Left lung (tissue), 4 donors: ENCODE measurements at regions not wholly inside any gene's neighbourhood (a gene's known extent, or its start where the extent isn't known, plus 50 kb on each side); places are given as distances from the start of the nearest gene placed in this dataset.

ENCODE experiments used
- ATAC-seq: fragments of 200-7000 bp; cut with Tn5 transposase; one replicate; pipeline ENCODE4 v1.9.1; 2020; ENCODE audit warnings: moderate library complexity
- DNase-seq, 4 donors: peaks; one replicate each; pipeline ENCODE4 v3.0.0-alpha.2; 2013 to 2020
- H3K27ac ChIP-seq, 2 donors: fragments of 200-600 bp; sonication (generic) in 1 of 2; one replicate each; pipeline versions ENCODE4 v1.5.0 to v1.8.0; 2020 to 2021
- H3K27me3 ChIP-seq, 2 donors: fragments of 200-600 bp; sonication (generic) in 1 of 2; one replicate each; pipeline versions ENCODE4 v1.5.0 to v1.8.0; 2020 to 2021
- H3K36me3 ChIP-seq, 2 donors: fragments of 200-600 bp; sonication (generic) in 1 of 2; one replicate each; pipeline versions ENCODE4 v1.5.0 to v1.8.0; 2020 to 2021
- H3K4me1 ChIP-seq, 2 donors: fragments of 200-600 bp; one replicate each; pipeline ENCODE4 v1.8.0; 2021
- H3K4me3 ChIP-seq, 2 donors: fragments of 200-600 bp; sonication (generic) in 1 of 2; one replicate each; pipeline versions ENCODE4 v1.5.0 to v1.8.0; 2020 to 2021; ENCODE audit warnings: mild to moderate bottlenecking in 1 of 2
- H3K9me3 ChIP-seq, 2 donors: fragments of 200-600 bp; sonication (generic) in 1 of 2; one replicate each; pipeline versions ENCODE4 v1.5.0 to v1.8.0; 2020 to 2021
- CTCF ChIP-seq, 2 donors: fragments of 200-600 bp; sonication (generic) in 1 of 2; IDR thresholded peaks; one replicate each; pipeline versions ENCODE4 v1.5.0 to v1.8.0; 2021; ENCODE audit warnings: antibody characterized with exemption in 2 of 2
- intact Hi-C, 2 donors: fragments of 100-400 bp; cut with DNase I; formaldehyde crosslinking; loops; one replicate each; pipeline versions ENCODE4 v1.11.2 to v1.14.2; 2022
- donor health status: DM: no; HTN: yes; CAD: no.
- donor health status: DM: no; HTN: no; CAD: no.

GRCh38 chr5:110264661-110265060 lies 461.8 kb downstream of the TMEM232 start:
- DNase-seq (no peak), ATAC-seq (no peak)
- no peak overlapping the region for H3K4me3 ChIP-seq
- H3K27me3 ChIP-seq: no peaks in the 10 kb centered on the region
- intact Hi-C loops: no loop called here
- H3K27ac ChIP-seq: no peak overlapping the region
- no peaks in the 10 kb centered on the region for H3K4me1 ChIP-seq
- H3K9me3 ChIP-seq: no peaks in the 10 kb centered on the region
- no peak for TF ChIP-seq CTCF (IDR thresholded peaks at IDR 0.05)
- no peaks in the 10 kb centered on the region for H3K36me3 ChIP-seq

GRCh38 chr5:110265162-110265561 lies 461.3 kb downstream of the TMEM232 start:
- intact Hi-C loops: no loop called here
- H3K4me1 ChIP-seq: no peaks in the 10 kb centered on the region
- H3K36me3 ChIP-seq: no peaks in the 10 kb centered on the region
- no peak for ATAC-seq
- H3K4me3 ChIP-seq: no peak overlapping the region
- no peak for TF ChIP-seq CTCF (IDR thresholded peaks at IDR 0.05)
- no peak for DNase-seq
- no peak overlapping the region for H3K27ac ChIP-seq
- no peaks in the 10 kb centered on the region for H3K27me3 ChIP-seq
- no peaks in the 10 kb centered on the region for H3K9me3 ChIP-seq

- H3K4me1 ChIP-seq: no peaks in the 10 kb centered on the region
- no peak overlapping the region for H3K27ac ChIP-seq
- ATAC-seq (no peak), DNase-seq (no peak)
- no peak overlapping the region for H3K4me3 ChIP-seq
- no peaks in the 10 kb centered on the region for H3K27me3 ChIP-seq
- H3K36me3 ChIP-seq: no peaks in the 10 kb centered on the region
- intact Hi-C loops: no loop called here
- no peaks in the 10 kb centered on the region for H3K9me3 ChIP-seq
- no peak for TF ChIP-seq CTCF (IDR thresholded peaks at IDR 0.05)
Observed at GRCh38 chr5:110267714-110268113, 458.8 kb downstream of the TMEM232 start.

- H3K4me3 ChIP-seq: no peak overlapping the region
- no peaks in the 10 kb centered on the region for H3K4me1 ChIP-seq
- no peak for ATAC-seq
- H3K27ac ChIP-seq: no peak overlapping the region
- intact Hi-C loops: no loop called here
- no peak for TF ChIP-seq CTCF (IDR thresholded peaks at IDR 0.05)
- H3K27me3 ChIP-seq: no peaks in the 10 kb centered on the region
- H3K36me3 ChIP-seq: no peaks in the 10 kb centered on the region
- H3K9me3 ChIP-seq: no peaks in the 10 kb centered on the region
- no peak for DNase-seq
Observed at GRCh38 chr5:110268283-110268682, 458.2 kb downstream of the TMEM232 start.

GRCh38 chr5:110268985-110269384 lies 457.5 kb downstream of the TMEM232 start:
- ATAC-seq (no peak), DNase-seq (no peak)
- Histone ChIP-seq H3K9me3 (no peaks in the 10 kb centered on the region), H3K36me3 (no peaks in the 10 kb centered on the region), H3K27me3 (no peaks in the 10 kb centered on the region), H3K4me3 (no peak overlapping the region), H3K27ac (no peak overlapping the region), H3K4me1 (no peaks in the 10 kb centered on the region)
- no peak for TF ChIP-seq CTCF (IDR thresholded peaks at IDR 0.05)
- intact Hi-C loops: no loop called here
